PC-3 (cell line): ENCODE measurements at regions not wholly inside any gene's neighbourhood (a gene's known extent, or its start where the extent isn't known, plus 50 kb on each side); places are given as distances from the start of the nearest gene placed in this dataset.

Experiments
- ATAC-seq: fragments of 200-7000 bp; cut with Tn5 transposase; 2 replicates; pipeline ENCODE4 v1.9.1; 2020; ENCODE audit warnings: mild to moderate bottlenecking, moderate library complexity
- BruUV-seq: library from RNA; stranded (reverse); fragments of 400-500 nt; replicated peaks from 2 replicates; lab custom pipeline; 2021; lab: Mats Ljungman, UMichigan
- CTCF ChIA-PET: fragments of 300-600 bp; sonication (Branson Sonifier 250); formaldehyde crosslinking; loops from one replicate; lab custom pipeline; 2022; ENCODE audit warnings: antibody characterized with exemption; lab: Charles Lee
- POLR2A ChIA-PET: fragments of 300-600 bp; sonication (Branson Sonifier 250); formaldehyde crosslinking; loops from one replicate; lab custom pipeline; 2022; ENCODE audit warnings: antibody characterized with exemption; ENCODE audit not compliant: unreplicated experiment; lab: Charles Lee
- DNase-seq: peaks from one replicate; pipeline ENCODE4 v3.0.0-alpha.2; 2015
- H2AFZ ChIP-seq: fragments of 300-600 bp; sonication (generic); 2 replicates; pipeline ENCODE4 v1.6.0; 2016; ENCODE audit warnings: antibody characterized with exemption, low read length
- H3F3A ChIP-seq: fragments of 300-600 bp; sonication (generic); one replicate; pipeline ENCODE4 v1.6.0; 2017; ENCODE audit warnings: antibody characterized with exemption, low read length, control low read depth, mild to moderate bottlenecking; ENCODE audit not compliant: unreplicated experiment
- H3K27ac ChIP-seq: fragments of 300-600 bp; sonication (generic); 2 replicates; pipeline ENCODE4 v1.5.1; 2016; ENCODE audit warnings: mild to moderate bottlenecking, low read length
- H3K27me3 ChIP-seq: fragments of 300-600 bp; sonication (generic); 2 replicates; pipeline ENCODE4 v1.6.1; 2016; ENCODE audit warnings: low read length, mixed read lengths
- H3K36me3 ChIP-seq: fragments of 300-600 bp; sonication (generic); 2 replicates; pipeline ENCODE4 v1.6.1; 2016; ENCODE audit warnings: low read depth, mixed run types, low read length, mixed read lengths
- H3K4me1 ChIP-seq: fragments of 300-600 bp; sonication (generic); 2 replicates; pipeline ENCODE4 v1.5.1; 2016; ENCODE audit warnings: low read length; ENCODE audit not compliant: insufficient read depth
- H3K4me2 ChIP-seq: fragments of 300-600 bp; sonication (generic); 2 replicates; pipeline ENCODE4 v1.6.0; 2016; ENCODE audit warnings: low read length
- H3K4me3 ChIP-seq: fragments of 300-600 bp; sonication (generic); 2 replicates; pipeline ENCODE4 v1.5.1; 2016; ENCODE audit warnings: mild to moderate bottlenecking, low read length, mixed read lengths
- H3K79me2 ChIP-seq: fragments of 300-600 bp; sonication (generic); 2 replicates; pipeline ENCODE4 v1.6.1; 2017; ENCODE audit warnings: low read length, mixed read lengths
- H3K9ac ChIP-seq: fragments of 300-600 bp; sonication (generic); 2 replicates; pipeline ENCODE4 v1.6.0; 2016; ENCODE audit warnings: mild to moderate bottlenecking, low read length
- H3K9me2 ChIP-seq: fragments of 300-600 bp; sonication (generic); replicated peaks from 2 replicates; pipeline ENCODE4 v1.6.1; 2016; ENCODE audit warnings: mixed run types, low read length, mixed read lengths
- H3K9me3 ChIP-seq: fragments of 300-600 bp; sonication (generic); 2 replicates; pipeline ENCODE4 v1.6.1; 2016; ENCODE audit warnings: low read length, mixed read lengths
- H4K20me1 ChIP-seq: fragments of 300-600 bp; sonication (generic); 2 replicates; pipeline ENCODE4 v1.6.1; 2016; ENCODE audit warnings: low read length, mixed read lengths
- EZH2 ChIP-seq: fragments of 300-600 bp; sonication (generic); IDR thresholded peaks from one replicate; pipeline ENCODE4 v1.6.1; 2017; ENCODE audit warnings: antibody characterized with exemption, mild to moderate bottlenecking, low read length; ENCODE audit not compliant: unreplicated experiment
- EZH2phosphoT487 ChIP-seq: fragments of 300-600 bp; sonication (generic); IDR thresholded peaks from 2 replicates; pipeline ENCODE4 v1.6.1; 2018; ENCODE audit warnings: mild to moderate bottlenecking, antibody characterized with exemption, low read length, borderline replicate concordance
- intact Hi-C: fragments of 100-400 bp; cut with micrococcal nuclease; formaldehyde crosslinking; loops from 2 replicates; pipeline ENCODE4 v1.9.0; 2023
- TF ChIP-seq, protein P1 (sequence below): fragments of 300-600 bp; sonication (generic); conservative IDR thresholded peaks from 2 replicates; pipeline ENCODE4 v1.5.1; 2017; ENCODE audit warnings: antibody characterized with exemption, low read depth, mild to moderate bottlenecking, low read length

DNA sequence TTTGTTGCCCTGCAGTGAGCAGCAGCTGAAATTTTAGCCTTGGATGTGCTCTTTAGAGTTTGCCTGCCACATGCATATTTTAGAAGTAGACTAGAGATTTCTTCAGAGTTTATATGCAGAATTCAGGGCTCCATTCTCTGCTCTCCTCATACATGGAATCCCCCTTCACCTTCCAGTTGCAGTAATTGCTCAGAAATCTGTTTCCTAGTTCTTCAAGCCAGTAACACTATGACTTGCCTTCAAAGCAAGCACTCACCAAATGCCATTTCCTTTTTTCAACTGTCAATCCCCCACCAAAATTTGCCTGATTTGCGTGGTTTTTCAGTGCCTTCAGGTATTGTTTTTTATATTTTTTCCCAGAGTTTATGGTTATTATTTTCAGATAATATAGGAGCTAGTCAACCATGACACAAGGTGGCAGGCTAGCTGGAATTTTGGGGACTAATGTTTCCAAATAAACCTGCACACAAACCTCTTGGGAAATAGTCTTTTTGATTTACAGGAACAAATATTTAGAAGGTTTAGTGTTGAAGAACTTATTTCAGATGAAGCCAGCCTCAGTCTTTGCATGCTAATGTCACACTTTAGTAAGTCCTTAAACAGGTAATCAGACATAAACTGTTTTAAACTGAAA lies 79.2 kb downstream of the ASCL1 start:
- BruUV-seq = no TSS peak
- H3K4me2 ChIP-seq = no peak overlapping the region
- no peaks in the 10 kb centered on the region for H3K4me1 ChIP-seq
- intact Hi-C loops = no loop called here
- H3K9ac ChIP-seq = no peak overlapping the region
- H4K20me1 ChIP-seq = no peaks in the 10 kb centered on the region
- H3K79me2 ChIP-seq = no peaks in the 10 kb centered on the region
- no peaks in the 10 kb centered on the region for H3K9me3 ChIP-seq
- DNase-seq (no peak), ATAC-seq (no peak)
- H3K4me3 ChIP-seq = no peak overlapping the region
- no peak overlapping the region for H3K27ac ChIP-seq
- ChIA-PET CTCF (no interaction called here), POLR2A (no interaction called here)
- no peaks in the 10 kb centered on the region for H3K36me3 ChIP-seq
- H3K9me2 ChIP-seq = no peaks in the 10 kb centered on the region
- no peaks in the 10 kb centered on the region for H3K27me3 ChIP-seq
- no peaks in the 10 kb centered on the region for H3F3A ChIP-seq
- TF ChIP-seq, protein P1, sequence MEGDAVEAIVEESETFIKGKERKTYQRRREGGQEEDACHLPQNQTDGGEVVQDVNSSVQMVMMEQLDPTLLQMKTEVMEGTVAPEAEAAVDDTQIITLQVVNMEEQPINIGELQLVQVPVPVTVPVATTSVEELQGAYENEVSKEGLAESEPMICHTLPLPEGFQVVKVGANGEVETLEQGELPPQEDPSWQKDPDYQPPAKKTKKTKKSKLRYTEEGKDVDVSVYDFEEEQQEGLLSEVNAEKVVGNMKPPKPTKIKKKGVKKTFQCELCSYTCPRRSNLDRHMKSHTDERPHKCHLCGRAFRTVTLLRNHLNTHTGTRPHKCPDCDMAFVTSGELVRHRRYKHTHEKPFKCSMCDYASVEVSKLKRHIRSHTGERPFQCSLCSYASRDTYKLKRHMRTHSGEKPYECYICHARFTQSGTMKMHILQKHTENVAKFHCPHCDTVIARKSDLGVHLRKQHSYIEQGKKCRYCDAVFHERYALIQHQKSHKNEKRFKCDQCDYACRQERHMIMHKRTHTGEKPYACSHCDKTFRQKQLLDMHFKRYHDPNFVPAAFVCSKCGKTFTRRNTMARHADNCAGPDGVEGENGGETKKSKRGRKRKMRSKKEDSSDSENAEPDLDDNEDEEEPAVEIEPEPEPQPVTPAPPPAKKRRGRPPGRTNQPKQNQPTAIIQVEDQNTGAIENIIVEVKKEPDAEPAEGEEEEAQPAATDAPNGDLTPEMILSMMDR = no peak
- TF ChIP-seq EZH2 = no peak
- no peak for TF ChIP-seq EZH2phosphoT487
- H2AFZ ChIP-seq = no peak overlapping the region

DNA sequence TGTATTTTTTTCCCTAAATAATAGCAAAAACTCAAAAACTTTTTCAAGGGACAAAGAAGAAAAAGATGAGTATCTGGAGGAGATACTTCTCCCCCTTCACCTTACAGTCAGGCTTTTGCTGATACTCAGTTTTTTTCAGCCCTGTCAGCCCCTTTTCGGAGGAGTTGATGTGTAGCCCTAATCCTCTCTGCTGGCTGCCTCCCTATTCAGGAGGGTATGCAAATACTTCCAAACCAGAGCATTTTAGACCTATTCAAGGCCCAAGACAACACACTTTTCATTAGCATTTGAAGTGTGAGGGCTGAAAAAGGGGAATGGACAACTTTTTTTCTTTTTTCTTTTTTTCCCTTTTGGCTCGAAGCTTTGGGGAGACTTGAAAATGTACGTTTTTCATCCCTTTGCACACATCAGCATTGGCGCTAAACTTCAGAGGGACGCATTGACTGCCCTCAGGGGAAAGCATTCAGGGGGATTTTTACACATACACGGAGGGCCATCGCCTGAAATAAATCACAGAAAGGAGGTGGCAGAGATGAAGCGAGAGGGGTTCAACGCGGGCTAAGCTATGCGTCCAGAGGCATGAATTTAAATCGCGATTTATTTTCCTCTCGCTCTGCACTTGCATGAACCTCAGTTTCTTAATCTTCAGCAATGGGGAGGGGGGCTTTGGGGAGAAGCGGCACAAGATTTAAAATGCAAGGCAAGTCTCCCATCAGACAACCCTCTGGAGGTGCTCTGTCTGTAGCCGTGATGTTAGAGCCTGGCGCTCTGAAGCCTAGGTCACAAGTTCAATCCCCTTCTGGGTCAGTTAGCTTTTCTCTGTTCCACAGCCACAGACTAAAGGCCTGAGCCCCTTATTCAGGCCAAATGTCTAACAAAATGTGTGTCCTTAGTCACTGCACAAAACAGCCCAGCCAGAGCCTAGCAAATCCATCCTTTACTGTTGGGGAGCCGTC lies 86.3 kb downstream of the ASCL1 start:
- H3K9me2 ChIP-seq = no peaks in the 10 kb centered on the region
- ATAC-seq (no peak), DNase-seq (no peak)
- POLR2A ChIA-PET = no interaction called here
- no peak overlapping the region for H3K9ac ChIP-seq
- no peaks in the 10 kb centered on the region for H3K9me3 ChIP-seq
- no TSS peak for BruUV-seq
- H4K20me1 ChIP-seq = no peaks in the 10 kb centered on the region
- H3K4me3 ChIP-seq = no peak overlapping the region
- H2AFZ ChIP-seq = no peak overlapping the region
- H3K27me3 ChIP-seq = peaks cover 9% of the 10 kb centered on the region; the same call in 1 of the 2 replicates
- TF ChIP-seq EZH2phosphoT487 (no peak), EZH2 (no peak)
- TF ChIP-seq, protein P1 = no peak
- CTCF ChIA-PET = no interaction called here
- intact Hi-C loops = no loop called here
- H3K27ac ChIP-seq = no peak overlapping the region
- no peaks in the 10 kb centered on the region for H3F3A ChIP-seq
- H3K79me2 ChIP-seq = no peaks in the 10 kb centered on the region
- H3K4me2 ChIP-seq = no peak overlapping the region
- H3K36me3 ChIP-seq = no peaks in the 10 kb centered on the region
- no peaks in the 10 kb centered on the region for H3K4me1 ChIP-seq
